COLO668 (cell line): ENCODE measurements at regions not wholly inside any gene's neighbourhood (a gene's known extent, or its start where the extent isn't known, plus 50 kb on each side); places are given as distances from the start of the nearest gene placed in this dataset.
"Not testable (repeated sequence)": the region's sequence is repeated elsewhere in the genome, so short reads cannot be mapped to it uniquely, and the experiment has no call there.

Source experiments
- DNase-seq: peaks from one replicate; lab custom pipeline; 2025; ENCODE audit not compliant: unreplicated experiment; lab: John Stamatoyannopoulos, UW

GRCh38 chr14:105635560-105635959 is 109.2 kb downstream of the TMEM121 start:
- DNase-seq: no peak

GRCh38 chr14:105636021-105636420 is 109.6 kb downstream of the TMEM121 start:
- DNase-seq: not testable (repeated sequence)

GRCh38 chr14:105636935-105637334 is 110.6 kb downstream of the TMEM121 start:
- DNase-seq: no peak

- DNase-seq: not testable (repeated sequence)
These were observed 111.0 kb downstream of the TMEM121 start for GRCh38 chr14:105637345-105637744.

GRCh38 chr14:105639969-105640931 is 113.9 kb downstream of the TMEM121 start:
- not testable (repeated sequence) for DNase-seq

- no peak for DNase-seq
These were observed 114.9 kb downstream of the TMEM121 start for GRCh38 chr14:105641075-105641937.

- not testable (repeated sequence) for DNase-seq
These were observed 115.6 kb downstream of the TMEM121 start for GRCh38 chr14:105641951-105642350.

GRCh38 chr14:105642486-105642885 is 116.1 kb downstream of the TMEM121 start:
- not testable (repeated sequence) for DNase-seq

GRCh38 chr14:105643406-105644052 is 117.1 kb downstream of the TMEM121 start:
- not testable (repeated sequence) for DNase-seq

GRCh38 chr14:105644053-105644435 is 117.7 kb downstream of the TMEM121 start:
- not testable (repeated sequence) for DNase-seq

- not testable (repeated sequence) for DNase-seq
These were observed 118.1 kb downstream of the TMEM121 start for GRCh38 chr14:105644457-105644856.

GRCh38 chr14:105644891-105645290 is 118.5 kb downstream of the TMEM121 start:
- DNase-seq: not testable (repeated sequence)

- not testable (repeated sequence) for DNase-seq
These were observed 119.0 kb downstream of the TMEM121 start for GRCh38 chr14:105645389-105645788.

- no peak for DNase-seq
These were observed 119.8 kb downstream of the TMEM121 start for GRCh38 chr14:105646175-105646574.

GRCh38 chr14:105646711-105647281 is 120.4 kb downstream of the TMEM121 start:
- DNase-seq: not testable (repeated sequence)

- not testable (repeated sequence) for DNase-seq
These were observed 121.0 kb downstream of the TMEM121 start for GRCh38 chr14:105647426-105647783.

GRCh38 chr14:105647784-105648608 is 121.6 kb downstream of the TMEM121 start:
- no peak for DNase-seq

GRCh38 chr14:105648609-105649535 is 122.5 kb downstream of the TMEM121 start:
- DNase-seq: not testable (repeated sequence)

- DNase-seq: not testable (repeated sequence)
These were observed 125.9 kb downstream of the TMEM121 start for GRCh38 chr14:105652317-105652716.
